Parathyroid adenoma (tissue), 2 donors: ENCODE measurements at regions not wholly inside any gene's neighbourhood (a gene's known extent, or its start where the extent isn't known, plus 50 kb on each side); places are given as distances from the start of the nearest gene placed in this dataset.

Experiments used
- H2AFZ ChIP-seq: fragments of 300-600 bp; sonication (generic); one replicate; pipeline ENCODE4 v1.7.0; 2017; ENCODE audit warnings: antibody characterized with exemption, mild to moderate bottlenecking
- H3K27ac ChIP-seq: fragments of 300-600 bp; sonication (generic); one replicate; pipeline ENCODE4 v1.7.0; 2017
- H3K27me3 ChIP-seq: fragments of 300-600 bp; sonication (generic); one replicate; pipeline ENCODE4 v1.7.0; 2017; ENCODE audit warnings: low read length; ENCODE audit not compliant: control insufficient read depth, insufficient read depth
- H3K36me3 ChIP-seq: fragments of 300-600 bp; sonication (generic); one replicate; pipeline ENCODE4 v1.7.0; 2017; ENCODE audit warnings: low read length; ENCODE audit not compliant: control insufficient read depth, insufficient read depth
- H3K4me1 ChIP-seq: fragments of 300-600 bp; sonication (generic); one replicate; pipeline ENCODE4 v1.7.0; 2017; ENCODE audit warnings: control low read depth
- H3K4me2 ChIP-seq: fragments of 300-600 bp; sonication (generic); one replicate; pipeline ENCODE4 v1.7.0; 2017; ENCODE audit warnings: low read length
- H3K4me3 ChIP-seq: fragments of 300-600 bp; sonication (generic); one replicate; pipeline ENCODE4 v1.7.0; 2017; ENCODE audit warnings: low read depth, low read length
- H3K79me2 ChIP-seq: fragments of 300-600 bp; sonication (generic); one replicate; pipeline ENCODE4 v1.7.0; 2017; ENCODE audit warnings: control low read depth
- H3K9ac ChIP-seq: fragments of 300-600 bp; sonication (generic); one replicate; pipeline ENCODE4 v1.7.0; 2017; ENCODE audit warnings: mild to moderate bottlenecking
- H3K9me3 ChIP-seq: fragments of 300-600 bp; sonication (generic); one replicate; pipeline ENCODE4 v1.7.0; 2017; ENCODE audit warnings: low read length; ENCODE audit not compliant: control insufficient read depth
- TF ChIP-seq, protein P1 (sequence below): fragments of 300-600 bp; sonication (generic); IDR thresholded peaks from one replicate; pipeline ENCODE4 v1.7.0; 2017; ENCODE audit warnings: antibody characterized with exemption, mild to moderate bottlenecking
- donor health status: primary hyperparathyroidism.

DNA sequence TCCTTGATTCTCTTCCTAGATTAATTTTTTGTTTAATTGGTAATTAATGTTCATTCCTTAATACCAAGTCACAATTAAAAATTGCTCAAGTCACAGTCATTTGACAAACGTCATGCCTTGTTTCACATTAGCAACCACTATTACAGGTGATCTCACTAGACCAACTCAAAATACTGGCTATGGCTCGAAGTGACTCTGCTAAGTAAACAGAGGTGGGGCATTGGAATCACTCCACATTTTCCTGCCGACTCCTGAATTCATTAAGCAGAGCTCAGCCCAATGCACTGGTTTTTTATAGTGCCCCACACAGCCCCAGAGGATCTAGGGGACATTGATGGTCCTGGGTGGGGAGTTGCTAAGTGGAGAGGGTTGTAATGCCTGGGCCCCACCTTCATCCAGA, 201.2 kb upstream of the NSMCE3 start:
- H3K9me3 ChIP-seq, result no peaks in the 10 kb centered on the region
- no peak overlapping the region for H3K4me2 ChIP-seq
- peaks cover 31% of the 10 kb centered on the region for H3K79me2 ChIP-seq
- TF ChIP-seq, protein P1, sequence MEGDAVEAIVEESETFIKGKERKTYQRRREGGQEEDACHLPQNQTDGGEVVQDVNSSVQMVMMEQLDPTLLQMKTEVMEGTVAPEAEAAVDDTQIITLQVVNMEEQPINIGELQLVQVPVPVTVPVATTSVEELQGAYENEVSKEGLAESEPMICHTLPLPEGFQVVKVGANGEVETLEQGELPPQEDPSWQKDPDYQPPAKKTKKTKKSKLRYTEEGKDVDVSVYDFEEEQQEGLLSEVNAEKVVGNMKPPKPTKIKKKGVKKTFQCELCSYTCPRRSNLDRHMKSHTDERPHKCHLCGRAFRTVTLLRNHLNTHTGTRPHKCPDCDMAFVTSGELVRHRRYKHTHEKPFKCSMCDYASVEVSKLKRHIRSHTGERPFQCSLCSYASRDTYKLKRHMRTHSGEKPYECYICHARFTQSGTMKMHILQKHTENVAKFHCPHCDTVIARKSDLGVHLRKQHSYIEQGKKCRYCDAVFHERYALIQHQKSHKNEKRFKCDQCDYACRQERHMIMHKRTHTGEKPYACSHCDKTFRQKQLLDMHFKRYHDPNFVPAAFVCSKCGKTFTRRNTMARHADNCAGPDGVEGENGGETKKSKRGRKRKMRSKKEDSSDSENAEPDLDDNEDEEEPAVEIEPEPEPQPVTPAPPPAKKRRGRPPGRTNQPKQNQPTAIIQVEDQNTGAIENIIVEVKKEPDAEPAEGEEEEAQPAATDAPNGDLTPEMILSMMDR, result no peak
- H3K27ac ChIP-seq, result peak overlapping the region; percentile 92
- no peak overlapping the region for H2AFZ ChIP-seq
- H3K27me3 ChIP-seq, result no peaks in the 10 kb centered on the region
- H3K4me3 ChIP-seq, result no peak overlapping the region
- no peaks in the 10 kb centered on the region for H3K36me3 ChIP-seq
- H3K4me1 ChIP-seq, result peaks cover 21% of the 10 kb centered on the region
- H3K9ac ChIP-seq, result no peak overlapping the region

DNA sequence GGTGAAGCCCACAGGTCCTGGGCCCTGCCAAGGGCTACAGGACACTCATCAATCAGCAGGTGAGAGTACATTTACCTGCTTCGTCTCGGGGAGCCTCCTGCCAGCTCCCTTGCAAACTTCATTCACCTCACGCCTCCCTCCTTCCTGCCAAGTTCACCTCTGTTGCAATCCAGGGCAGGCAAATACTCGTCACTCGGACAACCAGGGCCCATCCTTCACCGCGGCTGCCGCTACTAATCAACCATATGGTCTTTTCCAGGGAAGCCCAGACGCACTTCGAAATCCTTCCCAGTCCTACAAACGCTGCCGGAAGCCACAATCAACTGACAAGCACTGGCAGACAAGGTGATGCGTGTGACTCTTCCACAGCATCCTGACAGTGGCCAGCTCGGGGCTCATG, 200.7 kb upstream of the NSMCE3 start:
- Histone ChIP-seq H3K9me3 (no peaks in the 10 kb centered on the region), H3K4me2 (no peak overlapping the region), H3K27ac (peak overlapping the region; percentile 92), H3K4me3 (no peak overlapping the region), H3K36me3 (no peaks in the 10 kb centered on the region), H3K4me1 (peaks cover 22% of the 10 kb centered on the region), H3K9ac (no peak overlapping the region), H3K27me3 (no peaks in the 10 kb centered on the region), H3K79me2 (peaks cover 27% of the 10 kb centered on the region), H2AFZ (no peak overlapping the region)
- TF ChIP-seq, protein P1, result no peak

DNA sequence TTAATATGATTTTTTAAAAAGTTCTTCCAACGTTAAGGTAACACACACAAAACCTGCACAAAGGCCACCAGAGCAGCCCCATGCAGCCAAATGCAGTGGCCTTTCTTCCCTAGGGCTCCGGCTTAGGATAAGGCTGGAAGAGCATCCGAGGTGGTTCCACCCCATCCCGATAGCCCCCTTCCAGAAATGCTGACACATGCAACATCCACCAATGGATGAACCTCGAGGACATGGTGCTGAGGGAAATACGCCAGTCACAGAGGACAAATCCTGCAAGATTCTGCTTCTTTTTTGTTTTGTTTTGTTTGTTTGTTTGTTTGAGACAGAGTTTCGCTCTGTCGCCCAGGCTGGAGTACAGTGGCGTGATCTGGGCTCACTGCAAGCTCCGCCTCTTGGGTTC, 199.3 kb upstream of the NSMCE3 start:
- Histone ChIP-seq H3K27ac (peak overlapping the region; percentile 24), H3K4me1 (peaks cover 30% of the 10 kb centered on the region), H3K79me2 (peaks cover 12% of the 10 kb centered on the region), H3K9ac (no peak overlapping the region), H3K27me3 (no peaks in the 10 kb centered on the region), H3K9me3 (no peaks in the 10 kb centered on the region), H3K36me3 (no peaks in the 10 kb centered on the region), H2AFZ (no peak overlapping the region), H3K4me2 (no peak overlapping the region), H3K4me3 (no peak overlapping the region)
- TF ChIP-seq, protein P1, result no peak

DNA sequence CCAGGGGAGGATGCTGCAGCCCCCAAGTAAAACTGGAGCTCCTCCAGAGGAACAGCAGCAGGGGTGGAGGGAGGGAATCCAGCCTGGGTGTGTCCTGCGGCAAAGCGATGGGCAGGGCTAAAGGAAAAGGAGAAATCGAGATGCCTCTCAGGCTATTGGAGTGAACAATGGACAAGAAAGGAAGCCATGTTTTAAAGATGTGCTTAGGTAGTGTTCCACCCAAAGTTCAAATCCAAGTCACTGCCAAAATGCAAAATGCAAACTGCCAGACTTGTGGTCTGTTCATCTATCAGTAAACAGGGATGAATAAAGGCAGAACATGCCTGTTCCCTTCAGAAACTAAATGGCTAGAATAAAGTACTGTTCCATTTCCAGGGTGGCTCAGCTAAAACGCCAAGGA, 197.5 kb upstream of the NSMCE3 start:
- TF ChIP-seq, protein P1, result no peak
- Histone ChIP-seq H3K27me3 (no peaks in the 10 kb centered on the region), H3K36me3 (no peaks in the 10 kb centered on the region), H3K9ac (no peak overlapping the region), H3K27ac (no peak overlapping the region), H3K79me2 (peaks cover 19% of the 10 kb centered on the region), H3K4me2 (no peak overlapping the region), H3K9me3 (no peaks in the 10 kb centered on the region), H2AFZ (no peak overlapping the region), H3K4me1 (peaks cover 28% of the 10 kb centered on the region), H3K4me3 (no peak overlapping the region)

DNA sequence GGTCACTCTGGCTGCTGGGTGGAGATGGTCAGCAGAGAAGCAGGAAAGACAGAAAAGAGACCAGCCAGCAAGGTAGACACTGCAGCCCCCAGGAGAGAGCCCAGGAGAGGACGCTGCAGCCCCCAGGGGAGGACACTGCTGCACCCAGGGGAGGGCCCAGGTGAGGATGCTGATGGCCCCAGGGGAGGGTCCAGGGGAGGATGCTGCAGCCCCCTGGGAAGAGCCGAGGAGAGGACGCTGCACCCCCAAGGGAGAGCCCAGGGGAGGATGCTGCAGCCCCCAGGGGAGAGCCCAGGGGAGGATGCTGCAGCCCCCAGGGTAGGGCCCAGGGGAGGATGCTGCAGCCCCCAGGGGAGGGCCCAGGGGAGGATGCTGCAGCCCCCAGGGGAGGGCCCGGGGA, 196.7 kb upstream of the NSMCE3 start:
- no peaks in the 10 kb centered on the region for H3K36me3 ChIP-seq
- H3K4me2 ChIP-seq, result no peak overlapping the region
- no peak overlapping the region for H3K27ac ChIP-seq
- no peak overlapping the region for H3K9ac ChIP-seq
- no peak overlapping the region for H3K4me3 ChIP-seq
- H3K79me2 ChIP-seq, result peaks cover 23% of the 10 kb centered on the region
- TF ChIP-seq, protein P1, result no peak
- H3K27me3 ChIP-seq, result no peaks in the 10 kb centered on the region
- no peaks in the 10 kb centered on the region for H3K9me3 ChIP-seq
- H2AFZ ChIP-seq, result no peak overlapping the region
- peaks cover 25% of the 10 kb centered on the region for H3K4me1 ChIP-seq
